Thoracic aorta (tissue), 2 donors: ENCODE measurements at regions not wholly inside any gene's neighbourhood (a gene's known extent, or its start where the extent isn't known, plus 50 kb on each side); places are given as distances from the start of the nearest gene placed in this dataset.

ENCODE experiments used
- ATAC-seq: fragments of 150-250 bp; one replicate; pipeline ENCODE4 v1.8.0; 2017; ENCODE audit warnings: low read depth; ENCODE audit not compliant: insufficient number of reproducible peaks, low FRiP score
- DNase-seq: peaks from one replicate; pipeline ENCODE4 v3.0.0-alpha.2; 2020; ENCODE audit warnings: low spot score
- H3K27ac ChIP-seq, 2 donors: fragments of 200-600 bp; sonication (generic); 1 replicate in 1 of 2; 2 replicates in 1 of 2; pipeline ENCODE4 v1.5.1; 2016; ENCODE audit warnings: mild to moderate bottlenecking in 2 of 2, moderate library complexity in 2 of 2
- H3K27me3 ChIP-seq: fragments of 200-600 bp; sonication (generic); replicated peaks from 2 replicates; pipeline ENCODE4 v1.6.0; 2016; ENCODE audit warnings: mild to moderate bottlenecking; ENCODE audit not compliant: insufficient read depth
- H3K36me3 ChIP-seq: fragments of 200-600 bp; sonication (generic); one replicate; pipeline ENCODE4 v1.5.1; 2016
- H3K4me1 ChIP-seq, 2 donors: fragments of 200-600 bp; sonication (generic); 1 replicate in 1 of 2; 2 replicates in 1 of 2; pipeline versions ENCODE4 v1.5.1 to v1.6.0; 2016; ENCODE audit warnings: low read depth in 2 of 2, mild to moderate bottlenecking in 1 of 2; ENCODE audit not compliant: control insufficient read depth in 1 of 2
- H3K4me3 ChIP-seq: fragments of 200-600 bp; sonication (generic); 2 replicates; pipeline ENCODE4 v1.5.1; 2016; ENCODE audit warnings: mild to moderate bottlenecking
- H3K9me3 ChIP-seq: fragments of 200-600 bp; sonication (generic); 2 replicates; pipeline ENCODE4 v1.5.1; 2016
- CTCF ChIP-seq: fragments of 200-600 bp; sonication (generic); IDR thresholded peaks from one replicate; pipeline ENCODE4 v1.5.1; 2019; ENCODE audit warnings: antibody characterized with exemption

- no peaks in the 10 kb centered on the region for H3K9me3 ChIP-seq
- TF ChIP-seq CTCF = no peak
- no peak overlapping the region for H3K4me3 ChIP-seq
- H3K4me1 ChIP-seq = no peaks in the 10 kb centered on the region
- no peaks in the 10 kb centered on the region for H3K27me3 ChIP-seq
- ATAC-seq (no peak), DNase-seq (no peak)
- no peak overlapping the region for H3K27ac ChIP-seq
- H3K36me3 ChIP-seq = no peaks in the 10 kb centered on the region
These were observed 61.4 kb upstream of the ST8SIA2 start for GRCh38 chr15:92332125-92332899.

- Histone ChIP-seq H3K4me3 (no peak overlapping the region), H3K27me3 (no peaks in the 10 kb centered on the region), H3K27ac (no peak overlapping the region), H3K36me3 (no peaks in the 10 kb centered on the region), H3K9me3 (no peaks in the 10 kb centered on the region), H3K4me1 (no peaks in the 10 kb centered on the region)
- no peak for DNase-seq
- ATAC-seq = no peak
- no peak for TF ChIP-seq CTCF
These were observed 60.0 kb upstream of the ST8SIA2 start for GRCh38 chr15:92333709-92334108.

- Histone ChIP-seq H3K4me1 (no peaks in the 10 kb centered on the region), H3K27ac (no peak overlapping the region), H3K36me3 (no peaks in the 10 kb centered on the region), H3K9me3 (no peaks in the 10 kb centered on the region), H3K27me3 (no peaks in the 10 kb centered on the region), H3K4me3 (no peak overlapping the region)
- no peak for ATAC-seq
- DNase-seq = no peak
- no peak for TF ChIP-seq CTCF
These were observed 57.2 kb upstream of the ST8SIA2 start for GRCh38 chr15:92336419-92336987.

GRCh38 chr15:92339361-92339760 is 54.3 kb upstream of the ST8SIA2 start:
- H3K27me3 ChIP-seq = no peaks in the 10 kb centered on the region
- no peak for DNase-seq
- ATAC-seq = no peak
- TF ChIP-seq CTCF = no peak
- no peaks in the 10 kb centered on the region for H3K9me3 ChIP-seq
- H3K4me1 ChIP-seq = no peaks in the 10 kb centered on the region
- H3K27ac ChIP-seq = no peak overlapping the region
- H3K4me3 ChIP-seq = no peak overlapping the region
- no peaks in the 10 kb centered on the region for H3K36me3 ChIP-seq
